AG09309 (cell line): ENCODE measurements at regions not wholly inside any gene's neighbourhood (a gene's known extent, or its start where the extent isn't known, plus 50 kb on each side); places are given as distances from the start of the nearest gene placed in this dataset.

Experiments
- DNase-seq: peaks from one replicate; pipeline ENCODE4 v3.0.0-alpha.2; 2010; ENCODE audit warnings: low read depth
- H3K4me3 ChIP-seq: 2 replicates; pipeline ENCODE4 v1.5.1; 2011; ENCODE audit warnings: mild to moderate bottlenecking, low read depth, low read length, moderate library complexity; ENCODE audit not compliant: control insufficient read depth
- TF ChIP-seq, protein P1 (sequence below): IDR thresholded peaks from 2 replicates; pipeline ENCODE4 v1.5.1; 2011; ENCODE audit warnings: mild to moderate bottlenecking, low read depth, low read length, inconsistent platforms; ENCODE audit not compliant: insufficient read depth, control insufficient read depth; ENCODE audit errors: missing control alignments

DNA sequence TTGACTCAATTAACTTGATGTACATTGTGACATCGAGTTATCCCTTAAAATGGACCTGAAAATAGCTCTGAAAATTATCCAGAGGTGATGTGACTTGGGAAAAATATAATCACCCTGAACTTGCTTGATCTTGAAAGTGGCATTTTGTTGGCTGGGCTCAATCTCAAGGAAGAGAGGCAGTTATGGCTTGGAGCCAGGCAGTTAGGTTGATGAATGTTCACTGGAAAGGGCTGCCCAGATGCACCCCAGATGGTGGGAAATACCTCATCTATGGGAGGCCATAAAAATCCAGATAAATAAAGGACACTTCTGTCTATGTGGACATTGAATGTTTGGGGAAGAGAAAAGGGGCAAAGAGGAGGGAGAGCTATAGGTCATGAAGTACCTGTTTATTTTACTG is 55.7 kb upstream of the OR5AN1 start:
- TF ChIP-seq, protein P1, sequence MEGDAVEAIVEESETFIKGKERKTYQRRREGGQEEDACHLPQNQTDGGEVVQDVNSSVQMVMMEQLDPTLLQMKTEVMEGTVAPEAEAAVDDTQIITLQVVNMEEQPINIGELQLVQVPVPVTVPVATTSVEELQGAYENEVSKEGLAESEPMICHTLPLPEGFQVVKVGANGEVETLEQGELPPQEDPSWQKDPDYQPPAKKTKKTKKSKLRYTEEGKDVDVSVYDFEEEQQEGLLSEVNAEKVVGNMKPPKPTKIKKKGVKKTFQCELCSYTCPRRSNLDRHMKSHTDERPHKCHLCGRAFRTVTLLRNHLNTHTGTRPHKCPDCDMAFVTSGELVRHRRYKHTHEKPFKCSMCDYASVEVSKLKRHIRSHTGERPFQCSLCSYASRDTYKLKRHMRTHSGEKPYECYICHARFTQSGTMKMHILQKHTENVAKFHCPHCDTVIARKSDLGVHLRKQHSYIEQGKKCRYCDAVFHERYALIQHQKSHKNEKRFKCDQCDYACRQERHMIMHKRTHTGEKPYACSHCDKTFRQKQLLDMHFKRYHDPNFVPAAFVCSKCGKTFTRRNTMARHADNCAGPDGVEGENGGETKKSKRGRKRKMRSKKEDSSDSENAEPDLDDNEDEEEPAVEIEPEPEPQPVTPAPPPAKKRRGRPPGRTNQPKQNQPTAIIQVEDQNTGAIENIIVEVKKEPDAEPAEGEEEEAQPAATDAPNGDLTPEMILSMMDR: no peak
- no peak overlapping the region for H3K4me3 ChIP-seq
- no peak for DNase-seq

DNA sequence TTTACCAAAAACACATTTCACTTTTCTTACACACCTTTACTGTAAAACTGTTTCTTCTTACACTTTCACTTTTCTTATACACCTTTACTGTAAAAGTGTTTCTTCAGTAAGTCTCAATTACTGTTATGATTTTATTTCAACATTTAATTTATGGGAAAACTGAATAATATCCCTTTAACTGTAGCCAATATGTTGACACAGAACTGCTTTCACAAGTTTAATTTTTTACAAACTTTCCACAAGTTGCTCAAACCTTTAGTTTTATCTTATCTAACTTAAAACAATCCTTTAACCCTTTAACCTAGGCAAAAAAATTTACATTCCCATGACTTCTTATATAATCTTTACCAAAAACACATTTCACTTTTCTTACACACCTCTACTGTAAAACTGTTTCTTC is 63.3 kb upstream of the OR5AN1 start:
- TF ChIP-seq, protein P1: no peak
- H3K4me3 ChIP-seq: no peak overlapping the region
- DNase-seq: no peak

DNA sequence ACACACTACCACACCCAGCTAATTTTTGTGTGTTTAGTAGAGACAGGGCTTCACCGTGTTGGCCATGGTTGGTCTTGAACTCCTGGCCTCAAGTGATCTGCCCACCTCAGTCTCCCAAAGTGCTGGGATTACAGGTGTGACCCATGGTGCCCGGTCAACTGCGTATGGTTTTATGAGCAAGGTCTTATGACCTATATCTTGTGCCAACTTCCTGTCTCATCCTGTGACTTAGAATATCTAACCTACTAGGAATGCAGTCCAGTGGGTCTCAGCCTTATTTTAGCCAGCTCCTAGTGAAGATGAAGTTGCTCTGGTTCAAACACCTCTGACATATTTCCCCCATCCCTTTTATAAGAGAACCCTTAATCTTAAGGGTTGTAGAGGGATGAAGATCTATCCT is 66.1 kb upstream of the OR5AN1 start:
- H3K4me3 ChIP-seq: no peak overlapping the region
- TF ChIP-seq, protein P1: no peak
- DNase-seq: no peak

DNA sequence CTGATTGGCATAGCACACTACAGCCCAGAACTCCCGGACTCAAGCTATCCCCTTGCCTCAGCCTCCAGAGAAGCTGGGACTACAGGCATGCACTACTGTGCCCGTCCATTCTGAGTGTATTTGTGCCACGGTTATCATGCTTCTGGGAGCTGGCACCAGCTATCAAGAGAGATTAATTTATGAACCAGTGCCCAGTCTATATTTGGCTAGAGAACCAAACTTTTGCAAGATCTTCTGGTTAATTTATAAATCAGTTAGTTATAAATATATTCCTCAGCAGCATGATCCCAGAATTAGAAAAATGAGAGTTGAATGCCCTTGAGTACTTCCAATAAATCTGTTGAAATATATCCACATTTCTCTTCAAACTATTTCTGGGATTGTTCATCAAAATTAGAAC is 67.5 kb upstream of the OR5AN1 start:
- TF ChIP-seq, protein P1: no peak
- no peak for DNase-seq

DNA sequence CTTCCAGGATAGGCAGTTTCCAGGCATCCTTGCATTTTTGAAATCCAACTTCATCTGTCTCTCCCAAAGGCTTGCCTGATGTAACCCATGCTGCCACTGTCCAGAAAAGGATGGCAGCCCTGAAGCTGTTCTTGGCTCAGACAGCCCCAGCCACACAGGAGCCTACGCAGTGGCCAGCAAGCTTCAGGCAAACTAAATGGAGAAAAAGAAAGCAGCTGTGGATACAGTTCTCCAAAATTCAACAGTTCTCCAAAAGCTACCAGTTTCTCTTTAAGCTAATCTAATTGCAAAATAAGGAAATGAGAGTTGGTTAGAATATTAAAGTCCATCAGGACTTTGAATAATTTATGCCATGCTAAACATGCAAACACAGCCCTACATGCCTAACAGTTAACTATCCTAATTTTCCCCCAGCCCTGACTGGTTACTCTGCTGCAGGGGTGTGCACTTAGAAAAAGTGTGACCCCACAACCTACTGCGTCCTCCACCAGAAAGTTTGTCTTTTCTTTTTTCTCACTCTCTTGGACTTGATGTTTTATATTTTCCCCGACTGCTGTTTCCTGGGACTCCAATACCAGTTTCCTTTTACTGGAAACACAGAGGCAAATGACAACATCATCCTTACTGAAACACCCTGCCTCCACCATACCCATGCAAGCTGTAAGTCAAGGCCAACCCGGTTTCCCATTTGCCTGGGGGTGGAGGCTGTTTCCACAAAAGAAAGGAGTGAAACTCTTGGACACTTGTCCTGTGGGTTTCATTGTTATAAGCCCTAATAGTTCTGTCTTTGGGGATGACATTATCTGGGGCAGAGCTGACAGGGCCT is 69.1 kb upstream of the OR5AN1 start:
- H3K4me3 ChIP-seq: no peak overlapping the region
- TF ChIP-seq, protein P1: no peak
- no peak for DNase-seq

More for the DNA sequence above, 67.5 kb upstream of the OR5AN1 start:
- H3K4me3 ChIP-seq: no peak overlapping the region

DNA sequence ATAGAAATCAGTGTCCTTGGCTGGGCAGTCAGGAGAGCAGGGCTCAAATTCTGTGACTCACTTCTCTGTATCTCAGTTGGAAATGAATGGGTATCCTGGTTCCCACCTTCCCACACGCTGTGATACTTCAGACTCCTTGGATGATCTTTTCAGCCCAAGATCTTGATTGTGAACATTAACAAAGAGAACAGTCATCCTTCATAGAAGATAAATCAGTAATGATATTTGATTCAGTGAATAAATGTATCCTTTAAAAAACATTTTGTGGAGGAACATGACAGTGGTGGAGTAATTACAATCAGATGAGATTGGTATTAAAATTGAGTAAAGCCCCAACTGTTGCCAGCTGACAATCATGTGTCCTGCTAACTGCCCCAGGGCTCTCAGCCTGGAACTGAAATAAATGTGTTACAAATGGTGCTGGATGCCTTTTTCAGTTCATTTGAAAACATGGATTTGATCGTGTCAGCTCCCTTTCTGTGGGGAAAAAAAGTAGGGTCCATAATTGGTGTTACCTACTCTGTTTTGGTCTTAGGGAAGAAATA is 72.9 kb upstream of the OR5AN1 start:
- no peak overlapping the region for H3K4me3 ChIP-seq
- TF ChIP-seq, protein P1: no peak
- no peak for DNase-seq
